ENCODE measurements at regions not wholly inside any gene's neighbourhood (a gene's known extent, or its start where the extent isn't known, plus 50 kb on each side); places are given as distances from the start of the nearest gene placed in this dataset.

GRCh38 chr18:39753178-39753577 is 2187.6 kb upstream of the CELF4 start:
- TF ChIP-seq POLR2AphosphoS5 (IDR thresholded peaks at IDR 0.05; ENCODE audit: low read depth, low read length) (no peak), REST (IDR thresholded peaks at IDR 0.05; ENCODE audit: insufficient read depth in 1 of 2, low read depth in 2 of 2, low read length in 2 of 2) (no peak), SIN3A (IDR thresholded peaks at IDR 0.05; ENCODE audit: borderline replicate concordance, insufficient read depth, low read length) (no peak)

Data from PFSK-1 (cell line).